Loucy (cell line): ENCODE measurements at regions not wholly inside any gene's neighbourhood (a gene's known extent, or its start where the extent isn't known, plus 50 kb on each side); places are given as distances from the start of the nearest gene placed in this dataset.

Experiments
- H2AFZ ChIP-seq: fragments of 200-600 bp; sonication (generic); 2 replicates; pipeline ENCODE4 v1.6.0; 2016; ENCODE audit warnings: antibody characterized with exemption, mild to moderate bottlenecking, low read length, moderate library complexity
- H3F3A ChIP-seq: fragments of 200-600 bp; 2 replicates; pipeline ENCODE4 v1.6.0; 2016; ENCODE audit warnings: antibody characterized with exemption, low read depth, mild to moderate bottlenecking
- H3K27me3 ChIP-seq: fragments of 200-600 bp; sonication (generic); 2 replicates; pipeline ENCODE4 v1.6.1; 2014; ENCODE audit warnings: low read length, mild to moderate bottlenecking; ENCODE audit not compliant: insufficient read depth, poor library complexity, severe bottlenecking
- H3K36me3 ChIP-seq: fragments of 200-600 bp; sonication (generic); 2 replicates; pipeline ENCODE4 v1.6.1; 2016; ENCODE audit warnings: low read length; ENCODE audit not compliant: insufficient read depth
- H3K4me1 ChIP-seq: fragments of 200-600 bp; sonication (generic); 2 replicates; pipeline ENCODE4 v1.5.1; 2014; ENCODE audit warnings: low read length, mild to moderate bottlenecking; ENCODE audit not compliant: insufficient read depth, poor library complexity, severe bottlenecking
- H3K4me2 ChIP-seq: fragments of 200-600 bp; sonication (generic); 2 replicates; pipeline ENCODE4 v1.6.0; 2014; ENCODE audit warnings: antibody characterized with exemption, low read length, low read depth, mild to moderate bottlenecking; ENCODE audit not compliant: poor library complexity, severe bottlenecking
- H3K4me3 ChIP-seq: fragments of 200-600 bp; sonication (generic); 2 replicates; pipeline ENCODE4 v1.5.1; 2014; ENCODE audit warnings: low read length, mild to moderate bottlenecking, mixed read lengths; ENCODE audit not compliant: poor library complexity, severe bottlenecking
- H3K79me2 ChIP-seq: fragments of 200-600 bp; sonication (generic); 2 replicates; pipeline ENCODE4 v1.6.1; 2014; ENCODE audit warnings: low read length; ENCODE audit not compliant: insufficient read depth
- H3K9ac ChIP-seq: fragments of 200-600 bp; sonication (generic); 2 replicates; pipeline ENCODE4 v1.6.0; 2014; ENCODE audit warnings: mild to moderate bottlenecking, low read depth, low read length, moderate library complexity; ENCODE audit not compliant: poor library complexity, severe bottlenecking
- H3K9me2 ChIP-seq: fragments of 200-600 bp; sonication (generic); replicated peaks from 2 replicates; pipeline ENCODE4 v1.6.1; 2016; ENCODE audit warnings: low read depth, low read length, mixed read lengths
- H3K9me3 ChIP-seq: fragments of 200-600 bp; sonication (generic); 2 replicates; pipeline ENCODE4 v1.6.1; 2014; ENCODE audit warnings: mild to moderate bottlenecking, antibody characterized with exemption, low read length, low read depth; ENCODE audit not compliant: insufficient read depth
- H4K20me1 ChIP-seq: fragments of 200-600 bp; sonication (generic); 2 replicates; pipeline ENCODE4 v1.6.0; 2014; ENCODE audit warnings: antibody characterized with exemption, low read length, mild to moderate bottlenecking; ENCODE audit not compliant: insufficient read depth, poor library complexity, severe bottlenecking
- CTCF ChIP-seq: fragments of 200-600 bp; sonication (generic); conservative IDR thresholded peaks from 2 replicates; pipeline ENCODE4 v1.5.1; 2014; ENCODE audit warnings: mild to moderate bottlenecking, antibody characterized with exemption, low read length
- EZH2phosphoT487 ChIP-seq: fragments of 200-600 bp; IDR thresholded peaks from 2 replicates; pipeline ENCODE4 v1.6.1; 2018; ENCODE audit warnings: antibody characterized with exemption, mild to moderate bottlenecking, moderate library complexity, borderline replicate concordance

GRCh38 chr14:80414080-80414479 is 202.8 kb upstream of the DIO2 start:
- no peaks in the 10 kb centered on the region for H3K79me2 ChIP-seq
- H3K4me2 ChIP-seq: no peak overlapping the region
- no peaks in the 10 kb centered on the region for H3K4me1 ChIP-seq
- no peak overlapping the region for H3K9ac ChIP-seq
- H3K4me3 ChIP-seq: no peak overlapping the region
- no peaks in the 10 kb centered on the region for H4K20me1 ChIP-seq
- no peaks in the 10 kb centered on the region for H3K9me2 ChIP-seq
- no peaks in the 10 kb centered on the region for H3F3A ChIP-seq
- no peaks in the 10 kb centered on the region for H3K27me3 ChIP-seq
- TF ChIP-seq EZH2phosphoT487 (no peak), CTCF (no peak)
- no peaks in the 10 kb centered on the region for H3K9me3 ChIP-seq
- no peak overlapping the region for H2AFZ ChIP-seq
- no peaks in the 10 kb centered on the region for H3K36me3 ChIP-seq

- H3K4me3 ChIP-seq: no peak overlapping the region
- H3K9ac ChIP-seq: no peak overlapping the region
- no peak for TF ChIP-seq EZH2phosphoT487
- no peak for TF ChIP-seq CTCF
- no peak overlapping the region for H2AFZ ChIP-seq
- no peaks in the 10 kb centered on the region for H3F3A ChIP-seq
- H3K36me3 ChIP-seq: no peaks in the 10 kb centered on the region
- no peaks in the 10 kb centered on the region for H3K27me3 ChIP-seq
- no peaks in the 10 kb centered on the region for H3K9me2 ChIP-seq
- no peaks in the 10 kb centered on the region for H3K79me2 ChIP-seq
- no peak overlapping the region for H3K4me2 ChIP-seq
- no peaks in the 10 kb centered on the region for H3K4me1 ChIP-seq
- no peaks in the 10 kb centered on the region for H3K9me3 ChIP-seq
- H4K20me1 ChIP-seq: no peaks in the 10 kb centered on the region
These were observed 193.1 kb upstream of the DIO2 start for GRCh38 chr14:80404413-80404812.

- Histone ChIP-seq H3K4me3 (no peak overlapping the region), H3K27me3 (no peaks in the 10 kb centered on the region), H3K79me2 (no peaks in the 10 kb centered on the region), H4K20me1 (no peaks in the 10 kb centered on the region), H3K9me2 (no peaks in the 10 kb centered on the region), H3F3A (no peaks in the 10 kb centered on the region), H3K9ac (no peak overlapping the region), H3K36me3 (no peaks in the 10 kb centered on the region), H3K4me2 (no peak overlapping the region), H3K9me3 (peaks cover 2% of the 10 kb centered on the region; the same call in 1 of the 2 replicates), H3K4me1 (no peaks in the 10 kb centered on the region), H2AFZ (no peak overlapping the region)
- TF ChIP-seq CTCF: no peak
- TF ChIP-seq EZH2phosphoT487: no peak
These were observed 191.7 kb upstream of the DIO2 start for GRCh38 chr14:80403036-80403435.
